GM13977 (cell line): ENCODE measurements at regions not wholly inside any gene's neighbourhood (a gene's known extent, or its start where the extent isn't known, plus 50 kb on each side); places are given as distances from the start of the nearest gene placed in this dataset.
"Not testable (repeated sequence)": the region's sequence is repeated elsewhere in the genome, so short reads cannot be mapped to it uniquely, and the experiment has no call there.

Source experiments
- DNase-seq: peaks from one replicate; pipeline ENCODE4 v3.0.0; 2012; ENCODE audit warnings: low spot score
- CTCF ChIP-seq: IDR thresholded peaks from 2 replicates; pipeline ENCODE4 v1.5.1; 2012; ENCODE audit warnings: mild to moderate bottlenecking, control low read depth; ENCODE audit not compliant: insufficient read depth; ENCODE audit errors: extremely low read depth, missing control alignments
- in situ Hi-C: fragments of 300-500 bp; cut with MboI; formaldehyde crosslinking; loops from one replicate; pipeline ENCODE4 v1.12.0; 2022; ENCODE audit warnings: low sequenced_read_pairs, low pct_unique_long_range_greater_than_20kb, mixed read lengths, inconsistent platforms; ENCODE audit not compliant: unreplicated experiment

GRCh38 chr11:69898123-69898522 lies 78.9 kb upstream of the FGF3 start:
- no peak for TF ChIP-seq CTCF
- in situ Hi-C loops = no loop called here
- DNase-seq = no peak

GRCh38 chr11:69899957-69900821 lies 81.0 kb upstream of the FGF3 start:
- no peak for DNase-seq
- TF ChIP-seq CTCF = no peak
- in situ Hi-C loops = loop anchor here (25.0 kb wide), 1 partner anchor 562 kb away; no protein-coding TSS in a partner anchor

- DNase-seq = not testable (repeated sequence)
- in situ Hi-C loops = loop anchor here (25.0 kb wide), 1 partner anchor 561 kb away; no protein-coding TSS in a partner anchor
Measured at GRCh38 chr11:69900822-69901302, 81.6 kb upstream of the FGF3 start.

- in situ Hi-C loops = loop anchor here (25.0 kb wide), 1 partner anchor 560 kb away; no protein-coding TSS in a partner anchor
- TF ChIP-seq CTCF = no peak
- DNase-seq = no peak
Measured at GRCh38 chr11:69902337-69902736, 83.1 kb upstream of the FGF3 start.

GRCh38 chr11:69903211-69903610 lies 84.0 kb upstream of the FGF3 start:
- DNase-seq = no peak
- TF ChIP-seq CTCF = no peak
- in situ Hi-C loops = loop anchor here (25.0 kb wide), 1 partner anchor 559 kb away; no protein-coding TSS in a partner anchor

GRCh38 chr11:69904161-69904973 lies 85.2 kb upstream of the FGF3 start:
- no peak for TF ChIP-seq CTCF
- in situ Hi-C loops = loop anchor here (25.0 kb wide), 1 partner anchor 558 kb away; no protein-coding TSS in a partner anchor
- DNase-seq = no peak
